ENCODE measurements at regions not wholly inside any gene's neighbourhood (a gene's known extent, or its start where the extent isn't known, plus 50 kb on each side); places are given as distances from the start of the nearest gene placed in this dataset.

GRCh38 chr2:43161650-43162510 lies 64.5 kb downstream of the ZFP36L2 start:
- H2AFZ ChIP-seq (ENCODE audit: low read length): no peak overlapping the region
- peaks cover 15% of the 10 kb centered on the region for H3K4me1 ChIP-seq (ENCODE audit: control insufficient read depth, extremely low read depth, insufficient read depth, low read length)
- no peak overlapping the region for H3K4me2 ChIP-seq (ENCODE audit: extremely low read depth, insufficient read depth, low read length)
- no peaks in the 10 kb centered on the region for H3K9me3 ChIP-seq (ENCODE audit: control insufficient read depth, insufficient read depth, low read depth, low read length)
- no peak overlapping the region for H3K27ac ChIP-seq (ENCODE audit: insufficient read depth, low read length)
- no peak overlapping the region for H3K9ac ChIP-seq (ENCODE audit: insufficient read depth, low read length)
- no peaks in the 10 kb centered on the region for H3K36me3 ChIP-seq (ENCODE audit: control insufficient read depth, insufficient read depth, low read length)
- H4K20me1 ChIP-seq (ENCODE audit: control insufficient read depth, extremely low read depth, insufficient read depth, low read length): no peaks in the 10 kb centered on the region
- no peaks in the 10 kb centered on the region for H3K79me2 ChIP-seq (ENCODE audit: control insufficient read depth, insufficient read depth, low read length)
- DNase-seq (ENCODE audit: low read depth in 2 of 2): no peak
- H3K27me3 ChIP-seq (ENCODE audit: control insufficient read depth, insufficient read depth, low read length): no peaks in the 10 kb centered on the region
- H3K4me3 ChIP-seq (replicated peaks in 1 of 4; ENCODE audit: control extremely low read depth in 1 of 4, insufficient read depth in 1 of 4, low read depth in 3 of 4, low read length in 4 of 4): no peak overlapping the region
- TF ChIP-seq EZH2 (IDR thresholded peaks at IDR 0.05; ENCODE audit: low read length, missing control alignments): no peak
- no peak for TF ChIP-seq CTCF (conservative IDR thresholded peaks at IDR 0.05 in 1 of 2, IDR thresholded peaks at IDR 0.05 in 1 of 2; ENCODE audit: low read depth in 1 of 2, low read length in 2 of 2)

GRCh38 chr2:43160778-43161177 lies 65.6 kb downstream of the ZFP36L2 start:
- H4K20me1 ChIP-seq (ENCODE audit: control insufficient read depth, extremely low read depth, insufficient read depth, low read length): no peaks in the 10 kb centered on the region
- H3K4me2 ChIP-seq (ENCODE audit: extremely low read depth, insufficient read depth, low read length): no peak overlapping the region
- no peaks in the 10 kb centered on the region for H3K36me3 ChIP-seq (ENCODE audit: control insufficient read depth, insufficient read depth, low read length)
- H3K9ac ChIP-seq (ENCODE audit: insufficient read depth, low read length): no peak overlapping the region
- peaks cover 15% of the 10 kb centered on the region for H3K4me1 ChIP-seq (ENCODE audit: control insufficient read depth, extremely low read depth, insufficient read depth, low read length)
- H3K79me2 ChIP-seq (ENCODE audit: control insufficient read depth, insufficient read depth, low read length): no peaks in the 10 kb centered on the region
- no peak overlapping the region for H3K27ac ChIP-seq (ENCODE audit: insufficient read depth, low read length)
- DNase-seq (ENCODE audit: low read depth in 2 of 2): no peak
- H3K27me3 ChIP-seq (ENCODE audit: control insufficient read depth, insufficient read depth, low read length): no peaks in the 10 kb centered on the region
- no peak overlapping the region for H3K4me3 ChIP-seq (replicated peaks in 1 of 4; ENCODE audit: control extremely low read depth in 1 of 4, insufficient read depth in 1 of 4, low read depth in 3 of 4, low read length in 4 of 4)
- TF ChIP-seq EZH2 (IDR thresholded peaks at IDR 0.05; ENCODE audit: low read length, missing control alignments) (no peak), CTCF (conservative IDR thresholded peaks at IDR 0.05 in 1 of 2, IDR thresholded peaks at IDR 0.05 in 1 of 2; ENCODE audit: low read depth in 1 of 2, low read length in 2 of 2) (no peak)
- H2AFZ ChIP-seq (ENCODE audit: low read length): no peak overlapping the region
- H3K9me3 ChIP-seq (ENCODE audit: control insufficient read depth, insufficient read depth, low read depth, low read length): no peaks in the 10 kb centered on the region

- peak overlapping the region; percentile 69 for H3K27ac ChIP-seq (ENCODE audit: insufficient read depth, low read length)
- peaks cover 15% of the 10 kb centered on the region for H3K4me1 ChIP-seq (ENCODE audit: control insufficient read depth, extremely low read depth, insufficient read depth, low read length)
- no peak overlapping the region for H3K4me2 ChIP-seq (ENCODE audit: extremely low read depth, insufficient read depth, low read length)
- H3K36me3 ChIP-seq (ENCODE audit: control insufficient read depth, insufficient read depth, low read length): no peaks in the 10 kb centered on the region
- no peak overlapping the region for H3K9ac ChIP-seq (ENCODE audit: insufficient read depth, low read length)
- H3K79me2 ChIP-seq (ENCODE audit: control insufficient read depth, insufficient read depth, low read length): no peaks in the 10 kb centered on the region
- H3K27me3 ChIP-seq (ENCODE audit: control insufficient read depth, insufficient read depth, low read length): no peaks in the 10 kb centered on the region
- H3K9me3 ChIP-seq (ENCODE audit: control insufficient read depth, insufficient read depth, low read depth, low read length): no peaks in the 10 kb centered on the region
- no peak overlapping the region for H3K4me3 ChIP-seq (replicated peaks in 1 of 4; ENCODE audit: control extremely low read depth in 1 of 4, insufficient read depth in 1 of 4, low read depth in 3 of 4, low read length in 4 of 4)
- no peak overlapping the region for H2AFZ ChIP-seq (ENCODE audit: low read length)
- H4K20me1 ChIP-seq (ENCODE audit: control insufficient read depth, extremely low read depth, insufficient read depth, low read length): no peaks in the 10 kb centered on the region
- peak in 1 of 2 donors; percentile 29 for DNase-seq (ENCODE audit: low read depth in 2 of 2)
- TF ChIP-seq CTCF (conservative IDR thresholded peaks at IDR 0.05 in 1 of 2, IDR thresholded peaks at IDR 0.05 in 1 of 2; ENCODE audit: low read depth in 1 of 2, low read length in 2 of 2): no peak
Measured at GRCh38 chr2:43159797-43160196, 66.6 kb downstream of the ZFP36L2 start.

Data from fibroblast of lung (primary cell).